ENCODE measurements at regions not wholly inside any gene's neighbourhood (a gene's known extent, or its start where the extent isn't known, plus 50 kb on each side); places are given as distances from the start of the nearest gene placed in this dataset.

DNA sequence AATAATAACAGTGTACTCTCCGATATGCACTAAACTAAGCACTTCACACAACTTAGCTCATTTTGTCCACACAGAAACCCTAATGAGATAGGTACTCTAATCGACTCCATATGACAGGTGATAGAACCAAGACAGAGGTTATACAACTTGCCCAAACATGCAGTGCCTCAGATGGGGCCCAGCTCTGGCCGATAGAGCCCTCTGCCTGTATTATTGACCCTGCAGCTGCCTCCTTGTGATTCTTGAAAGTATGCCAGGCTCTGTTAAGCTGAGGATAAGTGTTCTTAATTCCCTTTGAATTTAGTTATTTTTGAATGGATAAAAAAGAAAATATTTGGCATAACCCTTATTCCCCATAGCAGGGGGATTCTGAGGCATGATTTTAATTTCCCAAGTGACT lies 78.5 kb downstream of the HMHB1 start:
- no peak for FAIRE-seq
- WGBS (ENCODE audit: insufficient coverage, insufficient replicate concordance, low lambda C conversion rate, missing lambda C conversion rate): 45% methylated on average over 3 of the region's 3 CpGs
- no peaks in the 10 kb centered on the region for H3K4me1 ChIP-seq (ENCODE audit: control insufficient read depth, insufficient read depth, low read length)
- RAD21 ChIA-PET (ENCODE audit: unreplicated experiment): no interaction called here
- intact Hi-C loops (cut with micrococcal nuclease; ENCODE audit: unreplicated experiment) (no loop called here), in situ Hi-C loops (cut with MboI) (no loop called here)
- no peak; the same call in 2 of the 3 replicates for ATAC-seq
- H3K9ac ChIP-seq (ENCODE audit: control insufficient read depth, insufficient read depth, low read length): no peak overlapping the region
- H2AFZ ChIP-seq (ENCODE audit: control insufficient read depth, low read depth, low read length): no peak overlapping the region
- H3K79me2 ChIP-seq (ENCODE audit: control insufficient read depth, insufficient read depth, low read length): no peaks in the 10 kb centered on the region
- no TSS peak for BruUV-seq (replicated peaks)
- H3K9me3 ChIP-seq (replicated peaks; ENCODE audit: control insufficient read depth, insufficient read depth, low read length): no peaks in the 10 kb centered on the region
- H4K20me1 ChIP-seq (ENCODE audit: control insufficient read depth, insufficient read depth): no peaks in the 10 kb centered on the region
- DNase-seq (ENCODE audit: low read depth, low spot score): no peak
- H3K36me3 ChIP-seq (ENCODE audit: control insufficient read depth in 2 of 2, insufficient read depth in 2 of 2, low read length in 1 of 2): no peaks in the 10 kb centered on the region
- SMC1A ChIA-PET (ENCODE audit: uncharacterized antibody, unreplicated experiment): interaction anchor here (1.0 kb wide), 1 partner anchor 11 kb away, joined by 3 read pairs; no protein-coding TSS in a partner anchor
- CTCF ChIA-PET: interaction anchor here (0.5 to 0.9 kb wide), 2 partner anchors 18 to 306 kb away, joined by 3 read pairs; no protein-coding TSS in a partner anchor
- POLR2A ChIA-PET: no interaction called here
- H3K4me3 ChIP-seq: no peak overlapping the region
- H3K27me3 ChIP-seq (replicated peaks in 1 of 2; ENCODE audit: control insufficient read depth in 2 of 2, insufficient read depth in 2 of 2, low read length in 1 of 2): no peaks in the 10 kb centered on the region
- no peak overlapping the region for H3K4me2 ChIP-seq (ENCODE audit: control insufficient read depth, insufficient read depth)
- TF ChIP-seq CHD1 (IDR thresholded peaks at IDR 0.05; ENCODE audit: low read depth, low read length) (no peak), ZBTB40 (IDR thresholded peaks at IDR 0.05; ENCODE audit: borderline replicate concordance) (no peak), ZBTB11 (CRISPR knock-in tag; IDR thresholded peaks at IDR 0.05) (no peak), RBBP5 (conservative IDR thresholded peaks at IDR 0.05) (no peak), EP300 (IDR thresholded peaks at IDR 0.05; ENCODE audit: borderline replicate concordance in 1 of 2, control insufficient read depth in 1 of 2, low read depth in 2 of 2, low read length in 2 of 2) (no peak), SREBF2 (IDR thresholded peaks at IDR 0.05; ENCODE audit: low read length) (no peak), YY1 (IDR thresholded peaks at IDR 0.05; ENCODE audit: low read depth, low read length) (no peak), SMARCA5 (IDR thresholded peaks at IDR 0.05) (no peak), TCF7 (IDR thresholded peaks at IDR 0.05; ENCODE audit: borderline replicate concordance) (no peak), NR2C2 (IDR thresholded peaks at IDR 0.05; ENCODE audit: borderline replicate concordance, control insufficient read depth, insufficient read length, low read depth) (no peak), NFYB (IDR thresholded peaks at IDR 0.05; ENCODE audit: insufficient read depth, low read depth, low read length) (no peak), SMC3 (IDR thresholded peaks at IDR 0.05; ENCODE audit: borderline replicate concordance, low read length) (no peak)
- H3K27ac ChIP-seq (ENCODE audit: control insufficient read depth, insufficient read depth): no peak overlapping the region

Data from GM12878 (cell line).